Duodenal mucosa (tissue), 2 donors: ENCODE measurements at regions not wholly inside any gene's neighbourhood (a gene's known extent, or its start where the extent isn't known, plus 50 kb on each side); places are given as distances from the start of the nearest gene placed in this dataset.
A peak's percentile ranks its signal among the peaks of the same experiment; 100 is the strongest.

Experiments used
- H3K27ac ChIP-seq: one replicate; pipeline ENCODE4 v1.7.0; 2013; ENCODE audit warnings: low read depth, low read length
- H3K27me3 ChIP-seq, 2 donors: one replicate each; pipeline ENCODE4 v1.7.0; 2013; ENCODE audit warnings: low read length in 2 of 2, control low read depth in 1 of 2; ENCODE audit not compliant: insufficient read depth in 2 of 2, control insufficient read depth in 1 of 2
- H3K36me3 ChIP-seq, 2 donors: one replicate each; pipeline ENCODE4 v1.7.0; 2013; ENCODE audit warnings: low read length in 2 of 2, control low read depth in 1 of 2; ENCODE audit not compliant: insufficient read depth in 2 of 2, control insufficient read depth in 1 of 2
- H3K4me1 ChIP-seq, 2 donors: one replicate each; pipeline ENCODE4 v1.7.0; 2013; ENCODE audit warnings: low read length in 2 of 2, control low read depth in 1 of 2; ENCODE audit not compliant: insufficient read depth in 2 of 2, control insufficient read depth in 1 of 2
- H3K4me3 ChIP-seq, 2 donors: one replicate each; pipeline ENCODE4 v1.7.0; 2013; ENCODE audit warnings: low read length in 2 of 2, low read depth in 1 of 2
- H3K9ac ChIP-seq, 2 donors: one replicate each; pipeline ENCODE4 v1.7.0; 2013; ENCODE audit warnings: low read length in 2 of 2, low read depth in 1 of 2
- H3K9me3 ChIP-seq, 2 donors: one replicate each; pipeline ENCODE4 v1.7.0; 2013; ENCODE audit warnings: low read length in 2 of 2, control low read depth in 1 of 2; ENCODE audit not compliant: control insufficient read depth in 1 of 2

GRCh38 chr5:74400067-74400466 lies 240.5 kb downstream of the ENC1 start:
- no peak overlapping the region for H3K9ac ChIP-seq
- peaks cover 6 to 10% of the 10 kb centered on the region in 2 donors for H3K4me1 ChIP-seq
- no peaks in the 10 kb centered on the region for H3K27me3 ChIP-seq
- H3K4me3 ChIP-seq, result peak overlapping the region in 1 of 2 donors; percentile 29
- H3K9me3 ChIP-seq, result no peaks in the 10 kb centered on the region
- no peaks in the 10 kb centered on the region for H3K36me3 ChIP-seq
- H3K27ac ChIP-seq, result no peak overlapping the region

DNA sequence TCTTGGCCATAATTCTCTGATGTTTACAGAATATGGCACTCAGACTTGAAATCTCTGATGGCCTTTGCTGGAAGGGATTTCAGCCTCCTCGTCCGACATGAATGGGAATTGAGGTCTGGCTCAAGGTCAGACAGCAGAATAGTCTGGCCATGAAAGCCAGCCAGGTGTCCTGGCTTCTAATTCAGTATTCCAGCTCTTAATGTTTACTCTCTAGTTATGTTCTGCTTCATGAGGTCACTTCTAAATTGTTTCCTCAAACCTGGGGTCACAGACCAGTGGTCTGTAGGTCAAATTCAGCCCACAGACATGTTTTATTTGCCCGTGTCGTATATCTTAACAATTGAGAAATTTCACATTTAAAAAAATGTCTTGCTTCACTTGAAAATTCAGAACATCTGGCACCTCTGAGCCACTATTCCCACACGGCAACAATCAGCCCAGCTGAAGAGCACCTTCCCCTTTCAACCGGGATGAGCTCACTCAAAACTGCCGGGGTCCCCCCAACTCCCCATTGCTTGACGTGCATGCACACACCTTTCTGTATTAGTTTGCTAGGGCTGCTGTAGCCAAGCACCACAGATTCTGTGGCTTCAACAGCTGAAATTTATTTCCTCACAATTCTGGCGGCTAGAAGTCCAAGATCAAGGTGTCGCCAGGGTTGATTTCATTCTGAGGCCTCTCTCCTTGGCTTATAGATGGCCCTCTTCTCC lies 243.5 kb downstream of the ENC1 start:
- Histone ChIP-seq H3K27ac (no peak overlapping the region), H3K9ac (no peak overlapping the region), H3K27me3 (no peaks in the 10 kb centered on the region), H3K4me3 (no peak overlapping the region), H3K36me3 (no peaks in the 10 kb centered on the region), H3K4me1 (peaks cover 3 to 4% of the 10 kb centered on the region in 2 donors), H3K9me3 (no peaks in the 10 kb centered on the region)

- Histone ChIP-seq H3K36me3 (no peaks in the 10 kb centered on the region), H3K9ac (peak overlapping the region in 1 of 2 donors; percentile 13), H3K27ac (no peak overlapping the region), H3K9me3 (no peaks in the 10 kb centered on the region), H3K27me3 (no peaks in the 10 kb centered on the region), H3K4me3 (no peak overlapping the region), H3K4me1 (peaks cover 2 to 3% of the 10 kb centered on the region in 2 donors)
These were observed 245.3 kb downstream of the ENC1 start for GRCh38 chr5:74394916-74395880.

GRCh38 chr5:74394528-74394915 lies 246.0 kb downstream of the ENC1 start:
- H3K27me3 ChIP-seq, result no peaks in the 10 kb centered on the region
- H3K4me3 ChIP-seq, result no peak overlapping the region
- peaks cover 0 to 3% of the 10 kb centered on the region in 2 donors for H3K4me1 ChIP-seq
- no peaks in the 10 kb centered on the region for H3K36me3 ChIP-seq
- H3K9ac ChIP-seq, result peak overlapping the region in 1 of 2 donors; percentile 13
- no peaks in the 10 kb centered on the region for H3K9me3 ChIP-seq
- no peak overlapping the region for H3K27ac ChIP-seq

DNA sequence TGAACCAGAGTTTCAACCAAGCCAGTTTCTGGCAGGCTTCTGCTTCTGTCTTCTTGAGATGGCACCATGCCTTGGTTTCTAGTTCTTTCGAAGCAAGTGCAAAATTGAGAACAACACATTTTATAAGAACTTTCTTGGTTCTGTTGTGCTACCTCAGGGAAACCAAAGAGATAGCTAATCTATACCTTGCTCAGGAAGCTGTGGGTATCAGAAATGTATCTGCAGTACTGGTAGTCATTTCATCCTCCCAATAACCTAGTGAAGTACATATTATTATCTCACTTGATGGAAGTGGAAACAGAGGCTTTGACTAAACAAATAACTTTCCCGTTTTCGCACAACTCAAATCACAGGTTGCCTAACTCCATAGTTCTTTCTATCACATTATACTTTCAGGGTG lies 246.6 kb downstream of the ENC1 start:
- Histone ChIP-seq H3K27me3 (no peaks in the 10 kb centered on the region), H3K27ac (no peak overlapping the region), H3K4me3 (no peak overlapping the region), H3K9me3 (no peaks in the 10 kb centered on the region), H3K9ac (no peak overlapping the region), H3K36me3 (no peaks in the 10 kb centered on the region), H3K4me1 (peaks cover 0 to 3% of the 10 kb centered on the region in 2 donors)

GRCh38 chr5:74392711-74393351 lies 247.7 kb downstream of the ENC1 start:
- peaks cover 0 to 3% of the 10 kb centered on the region in 2 donors for H3K4me1 ChIP-seq
- H3K27ac ChIP-seq, result no peak overlapping the region
- H3K27me3 ChIP-seq, result no peaks in the 10 kb centered on the region
- H3K4me3 ChIP-seq, result no peak overlapping the region
- H3K9ac ChIP-seq, result no peak overlapping the region
- no peaks in the 10 kb centered on the region for H3K9me3 ChIP-seq
- H3K36me3 ChIP-seq, result no peaks in the 10 kb centered on the region

- H3K27ac ChIP-seq, result no peak overlapping the region
These were observed 249.1 kb downstream of the ENC1 start for GRCh38 chr5:74391410-74391809.

GRCh38 chr5:74390822-74391221 lies 249.7 kb downstream of the ENC1 start:
- no peak overlapping the region for H3K4me3 ChIP-seq
- H3K9me3 ChIP-seq, result no peaks in the 10 kb centered on the region
- H3K27me3 ChIP-seq, result no peaks in the 10 kb centered on the region
- H3K4me1 ChIP-seq, result peaks cover 0 to 3% of the 10 kb centered on the region in 2 donors
- H3K36me3 ChIP-seq, result no peaks in the 10 kb centered on the region
- H3K9ac ChIP-seq, result no peak overlapping the region
- no peak overlapping the region for H3K27ac ChIP-seq

More at GRCh38 chr5:74391410-74391809, 249.1 kb downstream of the ENC1 start:
- peaks cover 0 to 3% of the 10 kb centered on the region in 2 donors for H3K4me1 ChIP-seq
- H3K9me3 ChIP-seq, result no peaks in the 10 kb centered on the region
- no peak overlapping the region for H3K4me3 ChIP-seq
- no peak overlapping the region for H3K9ac ChIP-seq
- H3K36me3 ChIP-seq, result no peaks in the 10 kb centered on the region
- no peaks in the 10 kb centered on the region for H3K27me3 ChIP-seq

DNA sequence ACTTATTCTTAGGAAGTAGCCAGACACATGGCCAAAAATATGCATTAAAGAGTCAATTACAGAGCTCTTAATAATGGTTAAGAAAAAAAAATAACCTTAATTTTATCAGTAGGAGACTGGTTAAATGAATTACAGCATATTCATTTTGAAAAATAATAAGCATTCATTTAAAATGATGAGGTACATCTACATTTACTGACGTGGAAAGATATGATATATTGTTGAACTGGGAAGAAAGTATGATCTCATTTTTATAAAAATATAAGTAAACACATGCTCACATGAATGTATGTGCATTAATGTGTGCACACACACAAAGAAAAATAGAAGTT lies 250.3 kb downstream of the ENC1 start:
- no peak overlapping the region for H3K4me3 ChIP-seq
- no peaks in the 10 kb centered on the region for H3K27me3 ChIP-seq
- H3K4me1 ChIP-seq, result peaks cover 0 to 6% of the 10 kb centered on the region in 2 donors
- no peak overlapping the region for H3K27ac ChIP-seq
- H3K9me3 ChIP-seq, result no peaks in the 10 kb centered on the region
- no peak overlapping the region for H3K9ac ChIP-seq
- H3K36me3 ChIP-seq, result no peaks in the 10 kb centered on the region
